Duodenal mucosa (tissue), 2 donors: ENCODE measurements at regions not wholly inside any gene's neighbourhood (a gene's known extent, or its start where the extent isn't known, plus 50 kb on each side); places are given as distances from the start of the nearest gene placed in this dataset.

Source experiments
- H3K27ac ChIP-seq: one replicate; pipeline ENCODE4 v1.7.0; 2013; ENCODE audit warnings: low read depth, low read length
- H3K27me3 ChIP-seq, 2 donors: one replicate each; pipeline ENCODE4 v1.7.0; 2013; ENCODE audit warnings: low read length in 2 of 2, control low read depth in 1 of 2; ENCODE audit not compliant: insufficient read depth in 2 of 2, control insufficient read depth in 1 of 2
- H3K36me3 ChIP-seq, 2 donors: one replicate each; pipeline ENCODE4 v1.7.0; 2013; ENCODE audit warnings: low read length in 2 of 2, control low read depth in 1 of 2; ENCODE audit not compliant: insufficient read depth in 2 of 2, control insufficient read depth in 1 of 2
- H3K4me1 ChIP-seq, 2 donors: one replicate each; pipeline ENCODE4 v1.7.0; 2013; ENCODE audit warnings: low read length in 2 of 2, control low read depth in 1 of 2; ENCODE audit not compliant: insufficient read depth in 2 of 2, control insufficient read depth in 1 of 2
- H3K4me3 ChIP-seq, 2 donors: one replicate each; pipeline ENCODE4 v1.7.0; 2013; ENCODE audit warnings: low read length in 2 of 2, low read depth in 1 of 2
- H3K9ac ChIP-seq, 2 donors: one replicate each; pipeline ENCODE4 v1.7.0; 2013; ENCODE audit warnings: low read length in 2 of 2, low read depth in 1 of 2
- H3K9me3 ChIP-seq, 2 donors: one replicate each; pipeline ENCODE4 v1.7.0; 2013; ENCODE audit warnings: low read length in 2 of 2, control low read depth in 1 of 2; ENCODE audit not compliant: control insufficient read depth in 1 of 2

DNA sequence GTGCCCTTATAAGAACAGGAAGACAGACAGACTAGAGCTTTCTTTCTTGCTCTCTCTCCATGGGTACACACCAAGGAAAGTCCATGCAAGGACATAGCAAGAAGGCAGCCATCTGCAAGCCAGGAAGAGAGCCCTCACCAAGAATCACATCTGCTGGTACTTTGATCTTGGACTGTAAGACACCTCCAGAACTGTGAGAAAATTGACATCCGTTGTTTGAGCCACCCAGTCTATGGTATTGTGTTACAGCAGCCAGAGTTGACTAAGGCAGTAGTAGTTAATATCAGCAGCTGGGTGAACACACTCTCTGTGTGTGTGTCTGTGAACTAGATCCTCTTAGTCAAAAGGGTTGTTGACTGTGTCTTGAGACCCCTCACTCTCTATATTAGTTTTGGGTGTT, 53.8 kb upstream of the PPP2R5A start:
- Histone ChIP-seq H3K27ac (no peak overlapping the region), H3K9me3 (no peaks in the 10 kb centered on the region), H3K4me1 (peaks cover 16 to 24% of the 10 kb centered on the region in 2 donors), H3K4me3 (no peak overlapping the region), H3K27me3 (no peaks in the 10 kb centered on the region), H3K9ac (no peak overlapping the region), H3K36me3 (no peaks in the 10 kb centered on the region)

DNA sequence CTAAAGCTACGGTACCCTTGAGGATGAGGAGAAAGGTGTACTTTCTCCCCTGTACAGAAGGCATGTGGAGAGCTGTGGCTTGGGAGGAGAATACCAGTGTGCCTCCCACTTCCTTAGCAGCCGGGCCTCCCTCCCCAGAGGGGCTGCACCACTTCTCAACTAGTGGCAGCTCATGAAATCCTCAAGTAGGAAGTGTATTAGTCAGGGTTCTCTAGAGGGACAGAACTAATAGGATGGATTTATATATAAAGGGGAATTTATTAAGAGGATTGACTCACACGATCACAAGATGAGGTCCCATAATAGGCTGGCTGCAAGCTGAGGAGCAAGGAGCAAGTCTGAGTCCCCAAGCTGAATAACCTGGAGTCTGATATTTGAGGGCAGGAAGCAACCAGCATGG, 53.1 kb upstream of the PPP2R5A start:
- Histone ChIP-seq H3K27me3 (no peaks in the 10 kb centered on the region), H3K9me3 (no peaks in the 10 kb centered on the region), H3K36me3 (no peaks in the 10 kb centered on the region), H3K4me3 (no peak overlapping the region), H3K9ac (no peak overlapping the region), H3K27ac (no peak overlapping the region), H3K4me1 (peaks cover 22 to 31% of the 10 kb centered on the region in 2 donors)

DNA sequence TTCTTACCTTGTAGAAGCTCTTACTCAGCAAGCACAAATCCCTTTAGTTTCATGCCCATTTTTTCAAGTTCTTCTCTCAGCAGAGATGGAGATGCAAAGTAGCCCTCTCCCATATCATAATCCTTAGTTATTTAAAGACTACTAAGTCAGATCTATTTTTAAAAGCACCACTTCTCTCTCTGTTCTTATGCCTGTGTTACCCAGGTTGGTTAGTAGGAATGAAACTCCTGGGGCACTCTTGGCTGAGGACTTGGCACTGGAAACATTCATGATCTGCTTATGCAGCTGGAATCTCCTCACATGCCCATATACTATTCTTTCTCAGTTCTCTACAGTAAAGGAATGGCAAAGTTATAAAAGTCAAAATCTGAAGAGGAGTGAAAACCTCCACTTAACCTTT, 51.9 kb upstream of the PPP2R5A start:
- H3K4me1 ChIP-seq = peaks cover 27 to 32% of the 10 kb centered on the region in 2 donors
- no peaks in the 10 kb centered on the region for H3K27me3 ChIP-seq
- H3K9ac ChIP-seq = no peak overlapping the region
- H3K9me3 ChIP-seq = no peaks in the 10 kb centered on the region
- H3K4me3 ChIP-seq = no peak overlapping the region
- no peaks in the 10 kb centered on the region for H3K36me3 ChIP-seq
- no peak overlapping the region for H3K27ac ChIP-seq

DNA sequence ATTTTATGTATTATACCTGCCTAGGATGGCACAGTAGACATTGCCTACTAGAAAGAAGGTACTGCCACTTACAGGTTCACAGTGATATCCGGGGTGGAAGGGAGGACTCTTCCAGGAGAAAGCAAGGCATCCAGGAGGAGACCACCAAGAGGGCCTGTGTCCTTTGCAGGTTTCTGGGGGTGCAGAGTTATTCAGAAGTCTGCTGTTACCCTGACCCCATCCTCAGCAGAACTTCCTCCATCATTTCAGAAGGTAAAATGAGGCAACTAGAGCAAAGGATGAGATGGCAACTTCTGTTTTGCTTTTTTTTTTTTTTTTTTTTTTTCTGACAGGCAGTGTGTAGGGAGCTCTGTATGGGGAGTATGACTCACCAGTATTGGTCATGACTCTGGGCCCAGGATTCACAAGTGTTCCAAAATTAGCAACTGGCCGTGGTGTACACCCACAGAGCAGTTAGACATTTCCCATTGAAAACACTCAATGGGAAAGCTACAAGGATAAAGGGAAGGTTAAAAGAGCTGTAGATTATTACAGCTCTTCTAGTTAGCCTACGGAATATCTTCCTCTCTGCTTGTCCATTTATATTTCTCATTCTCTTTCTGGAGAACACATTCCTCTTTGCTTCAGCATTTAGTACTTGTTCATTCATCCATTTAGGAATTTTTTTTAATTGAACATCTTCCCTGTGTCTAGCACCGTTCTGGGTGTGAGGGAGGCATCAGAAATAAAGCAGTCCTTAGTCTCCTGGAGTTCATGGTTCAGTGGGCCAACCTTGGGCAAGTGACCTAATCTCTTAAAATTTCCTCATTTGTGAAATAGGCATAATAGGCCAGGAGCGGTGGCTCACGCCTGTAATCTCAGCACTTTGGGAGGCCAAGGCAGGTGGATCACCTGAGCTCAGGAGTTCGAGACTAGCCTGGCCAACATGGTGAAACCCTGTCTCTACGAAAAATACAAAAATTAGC, 50.5 kb upstream of the PPP2R5A start:
- Histone ChIP-seq H3K36me3 (no peaks in the 10 kb centered on the region), H3K27me3 (no peaks in the 10 kb centered on the region), H3K4me3 (no peak overlapping the region), H3K27ac (no peak overlapping the region), H3K9me3 (no peaks in the 10 kb centered on the region), H3K9ac (no peak overlapping the region), H3K4me1 (peaks cover 31 to 34% of the 10 kb centered on the region in 2 donors)
